GM12878 (cell line): ENCODE measurements at regions not wholly inside any gene's neighbourhood (a gene's known extent, or its start where the extent isn't known, plus 50 kb on each side); places are given as distances from the start of the nearest gene placed in this dataset.

Experiments used
- HDGF ChIP-seq: fragments of 450-650 bp; IDR thresholded peaks from 2 replicates; pipeline ENCODE4 v1.6.1; 2016; ENCODE audit warnings: antibody characterized with exemption
- NFIC ChIP-seq: IDR thresholded peaks from 2 replicates; pipeline ENCODE4 v1.6.1; 2012; ENCODE audit warnings: low read depth, mild to moderate bottlenecking, inconsistent platforms, low read length, moderate library complexity
- NFYB ChIP-seq: IDR thresholded peaks from 2 replicates; pipeline ENCODE4 v1.6.1; 2011; ENCODE audit warnings: low read depth, mild to moderate bottlenecking, low read length, improper control_type of control experiment, moderate library complexity; ENCODE audit not compliant: insufficient read depth

DNA sequence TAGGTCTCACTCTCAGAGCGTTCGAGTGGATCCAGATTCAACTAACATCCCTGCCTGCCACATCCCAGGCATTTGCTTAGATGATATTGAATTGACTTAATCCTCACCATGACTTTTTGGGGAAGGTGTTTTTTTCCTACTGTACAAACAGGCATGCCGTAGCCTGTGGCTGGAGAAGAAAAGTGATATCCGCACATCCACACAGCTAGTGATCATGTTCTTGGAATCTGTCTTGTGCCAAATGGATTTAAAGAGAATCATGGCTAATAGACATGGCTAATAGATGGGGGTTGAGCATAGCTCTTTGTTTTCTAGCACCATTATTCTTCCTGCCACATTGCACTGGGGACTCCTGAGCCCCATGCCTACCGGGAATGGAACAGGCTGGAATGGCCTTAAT lies 82.1 kb upstream of the THY1 start:
- TF ChIP-seq NFYB: no peak
- no peak for TF ChIP-seq NFIC
- no peak for TF ChIP-seq HDGF
